B cell (primary cell): ENCODE measurements at regions not wholly inside any gene's neighbourhood (a gene's known extent, or its start where the extent isn't known, plus 50 kb on each side); places are given as distances from the start of the nearest gene placed in this dataset.

ENCODE experiments used
- ATAC-seq: fragments of 200-7000 bp; cut with Tn5 transposase; one replicate; pipeline ENCODE4 v1.10.0; 2021; ENCODE audit warnings: low read depth, mild to moderate bottlenecking, moderate number of reproducible peaks, moderate library complexity
- CTCF ChIA-PET: fragments of 350-600 bp; sonication (Branson Sonifier 250); formaldehyde crosslinking; loops from one replicate; lab custom pipeline; 2021; ENCODE audit warnings: antibody characterized with exemption, inconsistent platforms; lab: Charles Lee
- POLR2A ChIA-PET: fragments of 350-600 bp; sonication (Branson Sonifier 250); formaldehyde crosslinking; loops from one replicate; lab custom pipeline; 2021; ENCODE audit warnings: antibody characterized with exemption; lab: Charles Lee
- DNase-seq: peaks from one replicate; pipeline ENCODE4 v3.0.0; 2013
- H2AFZ ChIP-seq: 2 replicates; pipeline ENCODE4 v1.6.1; 2012; ENCODE audit warnings: mild to moderate bottlenecking, low read depth, low read length; ENCODE audit not compliant: insufficient read depth, poor library complexity, severe bottlenecking
- H3K27ac ChIP-seq, 2 donors: 1 replicate in 1 of 2; 2 replicates in 1 of 2; pipeline ENCODE4 v1.5.1; 2012 to 2013; ENCODE audit warnings: low read length in 2 of 2, mild to moderate bottlenecking in 2 of 2, moderate library complexity in 1 of 2
- H3K27me3 ChIP-seq, 4 experiments: fragments of 200-600 bp in 1 of 4; sonication (generic) in 1 of 4; replicated peaks in 1 of 4; 1 replicate in 2 of 4; 2 replicates in 2 of 4; pipeline versions ENCODE4 v1.6.1 to v1.7.0; 2013 to 2016; ENCODE audit warnings: low read length in 3 of 4, mild to moderate bottlenecking in 2 of 4, mixed read lengths in 1 of 4, moderate library complexity in 1 of 4; ENCODE audit not compliant: insufficient read depth in 4 of 4, control insufficient read depth in 3 of 4; ENCODE audit errors: control extremely low read depth in 1 of 4
- H3K36me3 ChIP-seq, 2 experiments: replicated peaks in 1 of 2; 1 replicate in 1 of 2; 2 replicates in 1 of 2; pipeline versions ENCODE4 v1.6.1 to v1.7.1; 2013; ENCODE audit warnings: low read length in 1 of 2; ENCODE audit not compliant: insufficient read depth in 2 of 2, control insufficient read depth in 1 of 2; ENCODE audit errors: control extremely low read depth in 1 of 2, extremely low read depth in 1 of 2
- H3K4me1 ChIP-seq, 2 donors: fragments of 200-600 bp in 1 of 2; sonication (generic) in 1 of 2; 1 replicate in 1 of 2; 2 replicates in 1 of 2; pipeline versions ENCODE4 v1.5.1 to v1.6.1; 2013 to 2017; ENCODE audit warnings: low read length in 2 of 2; ENCODE audit not compliant: control insufficient read depth in 2 of 2, insufficient read depth in 2 of 2
- H3K4me2 ChIP-seq: replicated peaks from 2 replicates; pipeline ENCODE3; 2012; ENCODE audit warnings: mild to moderate bottlenecking, low read depth, low read length; ENCODE audit not compliant: poor library complexity, severe bottlenecking
- H3K4me3 ChIP-seq, 5 experiments: fragments of 200-600 bp in 1 of 5; sonication (generic) in 1 of 5; 1 replicate in 3 of 5; 2 replicates in 2 of 5; pipeline versions ENCODE4 v1.5.1 to v1.7.0; 2011 to 2016; ENCODE audit warnings: low read length in 4 of 5, mild to moderate bottlenecking in 4 of 5, low read depth in 2 of 5, control low read depth in 1 of 5, moderate library complexity in 1 of 5; ENCODE audit not compliant: insufficient read depth in 1 of 5; ENCODE audit errors: control extremely low read depth in 1 of 5, extremely low read depth in 1 of 5
- H3K79me2 ChIP-seq: fragments of 200-600 bp; sonication (generic); one replicate; pipeline ENCODE4 v1.6.0; 2016; ENCODE audit warnings: low read length; ENCODE audit not compliant: control insufficient read depth, insufficient read depth
- H3K9ac ChIP-seq: fragments of 200-600 bp; sonication (generic); 2 replicates; pipeline ENCODE4 v1.6.1; 2017; ENCODE audit warnings: mild to moderate bottlenecking, low read length, moderate library complexity
- H3K9me3 ChIP-seq, 3 donors: one replicate each; pipeline versions ENCODE4 v1.6.1 to v1.7.1; 2013; ENCODE audit warnings: low read length in 2 of 3; ENCODE audit not compliant: control insufficient read depth in 2 of 3, insufficient read depth in 1 of 3; ENCODE audit errors: control extremely low read depth in 1 of 3
- H4K20me1 ChIP-seq: 2 replicates; pipeline ENCODE4 v1.6.0; 2012; ENCODE audit warnings: mild to moderate bottlenecking, low read length; ENCODE audit not compliant: insufficient read depth, control insufficient read depth, poor library complexity, severe bottlenecking
- H3K27ac Mint-ChIP-seq: one replicate; pipeline ENCODE4 v1.8.0; 2021; ENCODE audit warnings: mixed read lengths
- H3K27me3 Mint-ChIP-seq: one replicate; pipeline ENCODE4 v1.8.0; 2021; ENCODE audit warnings: mixed read lengths
- H3K4me1 Mint-ChIP-seq: one replicate; pipeline ENCODE4 v1.8.0; 2021; ENCODE audit warnings: mixed read lengths
- H3K4me3 Mint-ChIP-seq: one replicate; pipeline ENCODE4 v1.8.0; 2021; ENCODE audit warnings: mixed read lengths
- H3K9me3 Mint-ChIP-seq: one replicate; pipeline ENCODE4 v1.8.0; 2022; ENCODE audit warnings: mixed read lengths; ENCODE audit not compliant: insufficient read depth
- EZH2 ChIP-seq: IDR thresholded peaks from 2 replicates; pipeline ENCODE4 v1.6.1; 2012; ENCODE audit warnings: borderline replicate concordance, low read depth, mild to moderate bottlenecking, moderate library complexity, low read length; ENCODE audit not compliant: insufficient read depth, poor library complexity, severe bottlenecking
- WGBS: methylation state at CpG from one replicate; pipeline ENCODE4 v1.1.5; 2013; ENCODE audit warnings: missing lambda C conversion rate; ENCODE audit not compliant: insufficient coverage; 5-methylcytosine and 5-hydroxymethylcytosine counted together
- intact Hi-C: fragments of 100-400 bp; cut with micrococcal nuclease; formaldehyde crosslinking; loops from one replicate; pipeline ENCODE4 v1.10.0; 2022
- TF ChIP-seq, protein P1 (sequence below): fragments of 200-600 bp; IDR thresholded peaks from one replicate; pipeline ENCODE4 v1.8.0; 2022; ENCODE audit warnings: antibody characterized with exemption, mild to moderate bottlenecking

DNA sequence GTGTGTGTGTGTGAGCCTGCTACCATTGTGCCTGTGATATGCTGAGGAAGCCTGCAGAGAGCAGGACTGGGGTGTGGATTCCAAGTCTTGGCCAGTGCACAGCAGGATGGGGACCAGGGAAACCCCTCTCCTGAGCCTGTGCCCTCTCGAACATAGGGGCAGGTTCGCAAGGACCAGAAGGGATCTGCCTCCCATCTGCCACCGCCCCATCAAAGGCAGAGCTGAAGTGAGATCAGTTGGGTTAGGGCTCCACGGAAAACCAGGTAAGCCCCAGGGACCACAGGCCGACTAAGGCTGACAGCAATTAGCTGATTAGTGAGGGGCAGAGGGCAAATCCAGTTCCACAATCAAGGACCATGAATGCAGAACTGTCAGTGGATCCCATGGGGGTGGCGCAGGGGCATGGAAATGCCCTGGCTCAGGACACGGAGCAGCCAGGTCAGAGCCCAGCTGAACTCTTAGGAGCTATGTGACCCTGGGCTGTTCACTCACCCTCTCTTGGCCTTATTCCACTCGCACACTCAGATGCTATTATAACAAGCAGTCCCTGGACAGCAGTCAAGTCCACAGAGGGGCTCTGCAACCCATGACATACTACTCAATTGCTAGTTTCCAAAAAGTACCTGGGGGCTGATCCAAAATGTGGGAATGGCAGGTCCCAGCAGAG, 84.2 kb upstream of the ID2 start:
- H3K36me3 ChIP-seq: no peaks in the 10 kb centered on the region
- H3K9ac ChIP-seq: no peak overlapping the region
- Mint-ChIP-seq H3K27me3 (peaks cover 23% of the 10 kb centered on the region), H3K4me1 (no peaks in the 10 kb centered on the region), H3K4me3 (no peak overlapping the region), H3K27ac (no peak overlapping the region), H3K9me3 (no peaks in the 10 kb centered on the region)
- no peak overlapping the region for H3K4me3 ChIP-seq
- no peak for DNase-seq
- TF ChIP-seq, protein P1, sequence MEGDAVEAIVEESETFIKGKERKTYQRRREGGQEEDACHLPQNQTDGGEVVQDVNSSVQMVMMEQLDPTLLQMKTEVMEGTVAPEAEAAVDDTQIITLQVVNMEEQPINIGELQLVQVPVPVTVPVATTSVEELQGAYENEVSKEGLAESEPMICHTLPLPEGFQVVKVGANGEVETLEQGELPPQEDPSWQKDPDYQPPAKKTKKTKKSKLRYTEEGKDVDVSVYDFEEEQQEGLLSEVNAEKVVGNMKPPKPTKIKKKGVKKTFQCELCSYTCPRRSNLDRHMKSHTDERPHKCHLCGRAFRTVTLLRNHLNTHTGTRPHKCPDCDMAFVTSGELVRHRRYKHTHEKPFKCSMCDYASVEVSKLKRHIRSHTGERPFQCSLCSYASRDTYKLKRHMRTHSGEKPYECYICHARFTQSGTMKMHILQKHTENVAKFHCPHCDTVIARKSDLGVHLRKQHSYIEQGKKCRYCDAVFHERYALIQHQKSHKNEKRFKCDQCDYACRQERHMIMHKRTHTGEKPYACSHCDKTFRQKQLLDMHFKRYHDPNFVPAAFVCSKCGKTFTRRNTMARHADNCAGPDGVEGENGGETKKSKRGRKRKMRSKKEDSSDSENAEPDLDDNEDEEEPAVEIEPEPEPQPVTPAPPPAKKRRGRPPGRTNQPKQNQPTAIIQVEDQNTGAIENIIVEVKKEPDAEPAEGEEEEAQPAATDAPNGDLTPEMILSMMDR: no peak
- no peak for TF ChIP-seq EZH2
- intact Hi-C loops: no loop called here
- 93% methylated on average over 8 of the region's 8 CpGs for WGBS
- no peak overlapping the region for H3K4me2 ChIP-seq
- ATAC-seq: no peak
- POLR2A ChIA-PET: no interaction called here
- H3K79me2 ChIP-seq: no peaks in the 10 kb centered on the region
- H3K27me3 ChIP-seq: peaks cover 0 to 6% (median 0%) of the 10 kb centered on the region in 4 experiments
- no peak overlapping the region for H2AFZ ChIP-seq
- no peak overlapping the region for H3K27ac ChIP-seq
- no peaks in the 10 kb centered on the region for H3K9me3 ChIP-seq
- CTCF ChIA-PET: no interaction called here
- H3K4me1 ChIP-seq: no peaks in the 10 kb centered on the region
- no peaks in the 10 kb centered on the region for H4K20me1 ChIP-seq

GRCh38 chr2:8598295-8599165, 83.3 kb upstream of the ID2 start:
- ATAC-seq: no peak
- ChIA-PET CTCF (no interaction called here), POLR2A (no interaction called here)
- WGBS: 92% methylated on average over 11 of the region's 13 CpGs
- TF ChIP-seq EZH2: no peak
- TF ChIP-seq, protein P1: no peak
- Mint-ChIP-seq H3K4me3 (no peak overlapping the region), H3K9me3 (no peaks in the 10 kb centered on the region), H3K27ac (no peak overlapping the region), H3K4me1 (no peaks in the 10 kb centered on the region), H3K27me3 (peaks cover 20% of the 10 kb centered on the region)
- no peaks in the 10 kb centered on the region for H3K4me1 ChIP-seq
- peaks cover 0 to 6% (median 0%) of the 10 kb centered on the region in 4 experiments for H3K27me3 ChIP-seq
- H4K20me1 ChIP-seq: no peaks in the 10 kb centered on the region
- H3K4me2 ChIP-seq: no peak overlapping the region
- no peaks in the 10 kb centered on the region for H3K9me3 ChIP-seq
- no peak overlapping the region for H3K27ac ChIP-seq
- H3K36me3 ChIP-seq: no peaks in the 10 kb centered on the region
- no peak overlapping the region for H3K4me3 ChIP-seq
- H3K9ac ChIP-seq: no peak overlapping the region
- no peaks in the 10 kb centered on the region for H3K79me2 ChIP-seq
- no peak overlapping the region for H2AFZ ChIP-seq
- no peak for DNase-seq
- intact Hi-C loops: no loop called here
